H9 (cell line): ENCODE measurements at regions not wholly inside any gene's neighbourhood (a gene's known extent, or its start where the extent isn't known, plus 50 kb on each side); places are given as distances from the start of the nearest gene placed in this dataset.

Source experiments
- DNase-seq: peaks from one replicate; pipeline ENCODE4 v3.0.0-alpha.2; 2017
- H2AFZ ChIP-seq: one replicate; pipeline ENCODE4 v1.6.1; 2013; ENCODE audit warnings: mild to moderate bottlenecking, low read length, control low read depth, moderate library complexity
- H2AK5ac ChIP-seq: 2 replicates; pipeline ENCODE4 v1.6.1; 2013; ENCODE audit warnings: low read length, control low read depth, mixed read lengths; ENCODE audit not compliant: insufficient read length
- H2BK120ac ChIP-seq: one replicate; pipeline ENCODE4 v1.6.1; 2013; ENCODE audit warnings: low read depth, mild to moderate bottlenecking, low read length, control low read depth, inconsistent platforms; ENCODE audit not compliant: poor library complexity, severe bottlenecking
- H2BK12ac ChIP-seq: 2 replicates; pipeline ENCODE4 v1.6.1; 2013; ENCODE audit warnings: low read length, control low read depth, mixed read lengths, low read depth; ENCODE audit not compliant: insufficient read length
- H2BK15ac ChIP-seq: 2 replicates; pipeline ENCODE4 v1.6.1; 2013; ENCODE audit warnings: low read depth, low read length, control low read depth
- H2BK20ac ChIP-seq: one replicate; pipeline ENCODE4 v1.6.1; 2013; ENCODE audit warnings: low read depth, mild to moderate bottlenecking, low read length, control low read depth, inconsistent platforms; ENCODE audit not compliant: poor library complexity, severe bottlenecking
- H2BK5ac ChIP-seq: 2 replicates; pipeline ENCODE4 v1.6.1; 2013; ENCODE audit warnings: low read length, control low read depth, mixed read lengths; ENCODE audit not compliant: insufficient read length
- H3K14ac ChIP-seq: 2 replicates; pipeline ENCODE4 v1.6.1; 2013; ENCODE audit warnings: low read length, control low read depth; ENCODE audit not compliant: insufficient read depth
- H3K18ac ChIP-seq: 2 replicates; pipeline ENCODE4 v1.6.1; 2013; ENCODE audit warnings: low read depth, mild to moderate bottlenecking, mixed read lengths, low read length, control low read depth; ENCODE audit not compliant: insufficient read length
- H3K23ac ChIP-seq: 2 replicates; pipeline ENCODE4 v1.6.1; 2013; ENCODE audit warnings: low read length, control low read depth, mixed read lengths, low read depth; ENCODE audit not compliant: insufficient read length
- H3K23me2 ChIP-seq: 2 replicates; pipeline ENCODE4 v1.6.1; 2013; ENCODE audit warnings: low read depth, mild to moderate bottlenecking, mixed read lengths, low read length, control low read depth; ENCODE audit not compliant: insufficient read length, poor library complexity, severe bottlenecking
- H3K27ac ChIP-seq: 2 replicates; pipeline ENCODE4 v1.5.1; 2013; ENCODE audit warnings: low read length, control low read depth, mixed read lengths, low read depth; ENCODE audit not compliant: insufficient read length
- H3K27me3 ChIP-seq: 2 replicates; pipeline ENCODE4 v1.6.1; 2013; ENCODE audit warnings: low read length, control low read depth, inconsistent platforms; ENCODE audit not compliant: insufficient read depth
- H3K4ac ChIP-seq: 2 replicates; pipeline ENCODE4 v1.6.1; 2013; ENCODE audit warnings: low read depth, mild to moderate bottlenecking, control low read depth, inconsistent platforms, low read length, moderate library complexity
- H3K4me1 ChIP-seq: 2 replicates; pipeline ENCODE4 v1.6.1; 2013; ENCODE audit warnings: low read length, control low read depth, inconsistent platforms; ENCODE audit not compliant: insufficient read depth
- H3K4me2 ChIP-seq: 2 replicates; pipeline ENCODE4 v1.6.1; 2013; ENCODE audit warnings: low read length, control low read depth, mixed read lengths; ENCODE audit not compliant: insufficient read length, insufficient read depth
- H3K56ac ChIP-seq: 2 replicates; pipeline ENCODE4 v1.6.1; 2013; ENCODE audit warnings: low read depth, mild to moderate bottlenecking, mixed read lengths, low read length, control low read depth; ENCODE audit not compliant: insufficient read length
- H3K79me1 ChIP-seq: 2 replicates; pipeline ENCODE4 v1.6.1; 2013; ENCODE audit warnings: low read depth, mild to moderate bottlenecking, moderate library complexity, low read length, control low read depth, inconsistent platforms; ENCODE audit not compliant: insufficient read depth, poor library complexity, severe bottlenecking
- H3K79me2 ChIP-seq: 2 replicates; pipeline ENCODE4 v1.6.1; 2013; ENCODE audit warnings: low read length, control low read depth, inconsistent platforms; ENCODE audit not compliant: insufficient read depth
- H3K9ac ChIP-seq: 2 replicates; pipeline ENCODE4 v1.6.1; 2013; ENCODE audit warnings: low read length, control low read depth, mixed read lengths; ENCODE audit not compliant: insufficient read length; ENCODE audit errors: extremely low read depth
- H3K9me3 ChIP-seq: one replicate; pipeline ENCODE4 v1.6.1; 2013; ENCODE audit warnings: low read depth, low read length, inconsistent platforms; ENCODE audit not compliant: control insufficient read depth
- H3T11ph ChIP-seq: one replicate; pipeline ENCODE4 v1.6.1; 2013; ENCODE audit warnings: mild to moderate bottlenecking, low read length, control low read depth, inconsistent platforms
- H4K20me1 ChIP-seq: one replicate; pipeline ENCODE4 v1.6.1; 2013; ENCODE audit not compliant: control insufficient read depth, insufficient read length, insufficient read depth
- H4K5ac ChIP-seq: 2 replicates; pipeline ENCODE4 v1.6.1; 2013; ENCODE audit warnings: low read depth, mild to moderate bottlenecking, mixed read lengths, low read length, control low read depth; ENCODE audit not compliant: insufficient read length
- H4K8ac ChIP-seq: replicated peaks from 2 replicates; pipeline ENCODE4 v1.6.1; 2013; ENCODE audit warnings: low read length, control low read depth, mixed read lengths, low read depth; ENCODE audit not compliant: insufficient read length
- H4K91ac ChIP-seq: 2 replicates; pipeline ENCODE4 v1.6.1; 2013; ENCODE audit warnings: low read depth, mild to moderate bottlenecking, moderate library complexity, mixed read lengths, low read length, control low read depth; ENCODE audit not compliant: insufficient read length
- H3K27ac Mint-ChIP-seq, 3 experiments: 2 replicates in 2 of 3; 3 replicates in 1 of 3; pipeline ENCODE4 v1.8.0; 2020 to 2021; ENCODE audit warnings: mixed read lengths in 3 of 3, mild to moderate bottlenecking in 1 of 3, moderate library complexity in 1 of 3
- H3K27me3 Mint-ChIP-seq: 2 replicates; pipeline ENCODE4 v1.8.0; 2021; ENCODE audit warnings: low read depth, mild to moderate bottlenecking, moderate library complexity, mixed read lengths
- H3K36me3 Mint-ChIP-seq, 3 experiments: 2 replicates in 2 of 3; 3 replicates in 1 of 3; pipeline ENCODE4 v1.8.0; 2020 to 2021; ENCODE audit warnings: low read depth in 3 of 3, mixed read lengths in 3 of 3; ENCODE audit not compliant: insufficient read depth in 1 of 3
- H3K4me1 Mint-ChIP-seq, 2 experiments: 2 replicates each; pipeline ENCODE4 v1.8.0; 2020; ENCODE audit warnings: mixed read lengths in 2 of 2
- H3K4me3 Mint-ChIP-seq, 2 experiments: 2 replicates in 1 of 2; 3 replicates in 1 of 2; pipeline ENCODE4 v1.8.0; 2020 to 2021; ENCODE audit warnings: mild to moderate bottlenecking in 2 of 2, mixed read lengths in 2 of 2, moderate library complexity in 1 of 2
- H3K9me3 Mint-ChIP-seq, 2 experiments: 2 replicates in 1 of 2; 3 replicates in 1 of 2; pipeline ENCODE4 v1.8.0; 2020; ENCODE audit warnings: mild to moderate bottlenecking in 2 of 2, mixed read lengths in 2 of 2, moderate library complexity in 1 of 2
- CTCF ChIP-seq: fragments of 200-600 bp; sonication (generic); conservative IDR thresholded peaks from 3 replicates; pipeline ENCODE4 v1.8.0; 2021; ENCODE audit warnings: antibody characterized with exemption, mild to moderate bottlenecking
- WGBS: extraction: QIAGEN DNeasy Blood & Tissue Kit; methylation state at CpG from one replicate; pipeline ENCODE4 v1.1.7; 2013; ENCODE audit warnings: missing lambda C conversion rate, low lambda C conversion rate, mixed read lengths; ENCODE audit not compliant: insufficient read length; ENCODE audit errors: extremely low coverage; 5-methylcytosine and 5-hydroxymethylcytosine counted together

GRCh38 chr2:122389694-122390093 lies 634.2 kb downstream of the TSN start:
- Mint-ChIP-seq H3K27ac (no peak overlapping the region), H3K4me3 (no peak overlapping the region), H3K4me1 (no peaks in the 10 kb centered on the region), H3K36me3 (peaks cover 0 to 5% (median 3%) of the 10 kb centered on the region in 3 experiments; a peak in 3 of 7 replicates), H3K27me3 (no peaks in the 10 kb centered on the region; the same call in 1 of the 2 replicates), H3K9me3 (peaks cover 4 to 8% of the 10 kb centered on the region in 2 experiments; a peak in 4 of 5 replicates)
- H3K4me1 ChIP-seq = no peaks in the 10 kb centered on the region
- TF ChIP-seq CTCF = no peak
- no peak overlapping the region for H2BK5ac ChIP-seq
- no peaks in the 10 kb centered on the region for H3K27me3 ChIP-seq
- no peak overlapping the region for H2BK15ac ChIP-seq
- H3K79me2 ChIP-seq = no peaks in the 10 kb centered on the region
- no peak for DNase-seq
- H2BK12ac ChIP-seq = no peak overlapping the region
- no peak overlapping the region for H3K4ac ChIP-seq
- H3K14ac ChIP-seq = no peak overlapping the region
- H4K20me1 ChIP-seq = no peaks in the 10 kb centered on the region
- H2BK20ac ChIP-seq = no peak overlapping the region
- WGBS = no CpG with 5 or more reads among the region's 4 CpGs
- H3T11ph ChIP-seq = no peak overlapping the region
- H2AFZ ChIP-seq = no peak overlapping the region
- no peak overlapping the region for H3K18ac ChIP-seq
- no peak overlapping the region for H3K9ac ChIP-seq
- no peaks in the 10 kb centered on the region for H3K79me1 ChIP-seq
- no peak overlapping the region for H4K5ac ChIP-seq
- H3K4me2 ChIP-seq = no peak overlapping the region
- H2BK120ac ChIP-seq = no peak overlapping the region
- no peak overlapping the region for H2AK5ac ChIP-seq
- H3K23me2 ChIP-seq = no peaks in the 10 kb centered on the region
- H3K9me3 ChIP-seq = no peaks in the 10 kb centered on the region
- H4K91ac ChIP-seq = no peak overlapping the region
- no peak overlapping the region for H3K23ac ChIP-seq
- H3K56ac ChIP-seq = no peak overlapping the region
- no peak overlapping the region for H4K8ac ChIP-seq
- H3K27ac ChIP-seq = no peak overlapping the region
